ENCODE measurements at regions not wholly inside any gene's neighbourhood (a gene's known extent, or its start where the extent isn't known, plus 50 kb on each side); places are given as distances from the start of the nearest gene placed in this dataset.
A peak's percentile ranks its signal among the peaks of the same experiment; 100 is the strongest.

- ATAC-seq (no peak), DNase-seq (ENCODE audit: low read depth in 1 of 2, low spot score in 1 of 2) (no peak), FAIRE-seq (no peak)
- no peak overlapping the region for H3K4me3 ChIP-seq
- H3K4me2 ChIP-seq = no peak overlapping the region
- H3K27ac ChIP-seq = no peak overlapping the region
- H3K9me3 ChIP-seq = no peaks in the 10 kb centered on the region
- WGBS (ENCODE audit: missing lambda C conversion rate) = 41% methylated on average over 7 of the region's 8 CpGs
- POLR2A ChIA-PET = no interaction called here
- TF ChIP-seq ZFP36 (IDR thresholded peaks at IDR 0.05; ENCODE audit: borderline replicate concordance, partially characterized antibody) = no peak
- no peak for TF ChIP-seq HOXA7 (CRISPR knock-in tag; IDR thresholded peaks at IDR 0.05)
- no peak for TF ChIP-seq NR3C1 (IDR thresholded peaks at IDR 0.05)
- TF ChIP-seq, protein P1, sequence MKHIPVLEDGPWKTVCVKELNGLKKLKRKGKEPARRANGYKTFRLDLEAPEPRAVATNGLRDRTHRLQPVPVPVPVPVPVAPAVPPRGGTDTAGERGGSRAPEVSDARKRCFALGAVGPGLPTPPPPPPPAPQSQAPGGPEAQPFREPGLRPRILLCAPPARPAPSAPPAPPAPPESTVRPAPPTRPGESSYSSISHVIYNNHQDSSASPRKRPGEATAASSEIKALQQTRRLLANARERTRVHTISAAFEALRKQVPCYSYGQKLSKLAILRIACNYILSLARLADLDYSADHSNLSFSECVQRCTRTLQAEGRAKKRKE (CRISPR knock-in tag; IDR thresholded peaks at IDR 0.05; ENCODE audit: low read depth) = no peak
- TF ChIP-seq ZNF302 (CRISPR knock-in tag; IDR thresholded peaks at IDR 0.05) = no peak
- TF ChIP-seq MYC (IDR thresholded peaks at IDR 0.05; ENCODE audit: borderline replicate concordance, low read length) = no peak
- no peak for TF ChIP-seq PHF8 (IDR thresholded peaks at IDR 0.05; ENCODE audit: borderline replicate concordance, low read depth)
- TF ChIP-seq HMGXB4 (CRISPR knock-in tag; IDR thresholded peaks at IDR 0.05; ENCODE audit: borderline replicate concordance) = no peak
- TF ChIP-seq MAZ (IDR thresholded peaks at IDR 0.05; ENCODE audit: borderline replicate concordance, low read depth, low read length) = no peak
- no peak for TF ChIP-seq SREBF2 (IDR thresholded peaks at IDR 0.05)
- TF ChIP-seq POLR2AphosphoS2 (conservative IDR thresholded peaks at IDR 0.05; ENCODE audit: low read length) = no peak
- TF ChIP-seq MAX (IDR thresholded peaks at IDR 0.05) = no peak
- no peak for TF ChIP-seq RARB (CRISPR knock-in tag; IDR thresholded peaks at IDR 0.05)
- CTCF ChIA-PET = no interaction called here
- no peaks in the 10 kb centered on the region for H3K4me1 ChIP-seq
Measured at GRCh38 chr13:79245937-79246577, 160.0 kb downstream of the RBM26 start.

- 1% methylated on average over 4 of the region's 4 CpGs for WGBS (ENCODE audit: missing lambda C conversion rate)
- FAIRE-seq = no peak
- Histone ChIP-seq H3K9me3 (no peaks in the 10 kb centered on the region), H3K4me1 (no peaks in the 10 kb centered on the region), H3K4me2 (no peak overlapping the region), H3K4me3 (no peak overlapping the region), H3K27ac (no peak overlapping the region)
- ChIA-PET CTCF (no interaction called here), POLR2A (no interaction called here)
- TF ChIP-seq FOSB (CRISPR knock-in tag; IDR thresholded peaks at IDR 0.05) (no peak), HOXA7 (CRISPR knock-in tag; IDR thresholded peaks at IDR 0.05) (no peak), ZC3H11A (IDR thresholded peaks at IDR 0.05) (no peak), MAFK (IDR thresholded peaks at IDR 0.05; ENCODE audit: partially characterized antibody) (no peak), EHF (CRISPR knock-in tag; IDR thresholded peaks at IDR 0.05) (no peak), CBX8 (IDR thresholded peaks at IDR 0.05) (no peak)
- TF ChIP-seq, protein P1 (CRISPR knock-in tag; IDR thresholded peaks at IDR 0.05; ENCODE audit: low read depth) = no peak
- DNase-seq (ENCODE audit: low read depth in 1 of 2, low spot score in 1 of 2) = no peak
- no peak for ATAC-seq
Measured at GRCh38 chr13:79241697-79242096, 164.4 kb downstream of the RBM26 start.

GRCh38 chr13:79237981-79238380, 168.1 kb downstream of the RBM26 start:
- no peaks in the 10 kb centered on the region for H3K4me1 ChIP-seq
- ChIA-PET CTCF (no interaction called here), POLR2A (no interaction called here)
- ATAC-seq = no peak
- H3K4me2 ChIP-seq = peak overlapping the region; percentile 28; the same call in 1 of the 3 replicates
- no peak overlapping the region for H3K27ac ChIP-seq
- TF ChIP-seq BHLHE40 (IDR thresholded peaks at IDR 0.05; ENCODE audit: low read depth, low read length) = no peak
- no peak for TF ChIP-seq CHD4 (IDR thresholded peaks at IDR 0.05; ENCODE audit: borderline replicate concordance)
- TF ChIP-seq, protein P2, sequence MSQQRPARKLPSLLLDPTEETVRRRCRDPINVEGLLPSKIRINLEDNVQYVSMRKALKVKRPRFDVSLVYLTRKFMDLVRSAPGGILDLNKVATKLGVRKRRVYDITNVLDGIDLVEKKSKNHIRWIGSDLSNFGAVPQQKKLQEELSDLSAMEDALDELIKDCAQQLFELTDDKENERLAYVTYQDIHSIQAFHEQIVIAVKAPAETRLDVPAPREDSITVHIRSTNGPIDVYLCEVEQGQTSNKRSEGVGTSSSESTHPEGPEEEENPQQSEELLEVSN (IDR thresholded peaks at IDR 0.05; ENCODE audit: borderline replicate concordance, low read depth) = no peak
- TF ChIP-seq HOXB13 (CRISPR knock-in tag; IDR thresholded peaks at IDR 0.05; ENCODE audit: low read depth) = no peak
- no peak for TF ChIP-seq ZNF302 (CRISPR knock-in tag; IDR thresholded peaks at IDR 0.05)
- no peak for TF ChIP-seq ZFP36 (IDR thresholded peaks at IDR 0.05; ENCODE audit: borderline replicate concordance, partially characterized antibody)
- no peak for TF ChIP-seq HOXA7 (CRISPR knock-in tag; IDR thresholded peaks at IDR 0.05)
- TF ChIP-seq, protein P3, sequence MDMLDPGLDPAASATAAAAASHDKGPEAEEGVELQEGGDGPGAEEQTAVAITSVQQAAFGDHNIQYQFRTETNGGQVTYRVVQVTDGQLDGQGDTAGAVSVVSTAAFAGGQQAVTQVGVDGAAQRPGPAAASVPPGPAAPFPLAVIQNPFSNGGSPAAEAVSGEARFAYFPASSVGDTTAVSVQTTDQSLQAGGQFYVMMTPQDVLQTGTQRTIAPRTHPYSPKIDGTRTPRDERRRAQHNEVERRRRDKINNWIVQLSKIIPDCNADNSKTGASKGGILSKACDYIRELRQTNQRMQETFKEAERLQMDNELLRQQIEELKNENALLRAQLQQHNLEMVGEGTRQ (IDR thresholded peaks at IDR 0.05) = no peak
- no peak for TF ChIP-seq HDAC2 (IDR thresholded peaks at IDR 0.05)
- no peaks in the 10 kb centered on the region for H3K9me3 ChIP-seq
- no peak overlapping the region for H3K4me3 ChIP-seq
- DNase-seq (ENCODE audit: low read depth in 1 of 2, low spot score in 1 of 2) = peak in 1 of 2 experiments; percentile 22
- WGBS (ENCODE audit: missing lambda C conversion rate) = 3% methylated on average over 4 of the region's 4 CpGs
- FAIRE-seq = no peak

All from A549 (cell line).